Activated naive CD4-positive, alpha-beta T cell treated with anti-CD3 and anti-CD28 coated beads, Interleukin-2, amount 10 ng/mL, durations not matched to agents 7 days and 5 days (primary cell): ENCODE measurements at regions not wholly inside any gene's neighbourhood (a gene's known extent, or its start where the extent isn't known, plus 50 kb on each side); places are given as distances from the start of the nearest gene placed in this dataset.
"Not testable (repeated sequence)": the region's sequence is repeated elsewhere in the genome, so short reads cannot be mapped to it uniquely, and the experiment has no call there.

Experiments used
- CTCF ChIA-PET: fragments of 350-600 bp; sonication (Branson Sonifier 250); formaldehyde crosslinking; loops from one replicate; lab custom pipeline; 2021; ENCODE audit warnings: antibody characterized with exemption; lab: Charles Lee
- DNase-seq: peaks from one replicate; pipeline ENCODE4 v3.0.0-alpha.2; 2020
- H3K27ac Mint-ChIP-seq: one replicate; pipeline ENCODE4 v1.8.0; 2021; ENCODE audit warnings: mild to moderate bottlenecking, moderate library complexity, mixed read lengths
- H3K27me3 Mint-ChIP-seq: one replicate; pipeline ENCODE4 v1.8.0; 2021; ENCODE audit warnings: mild to moderate bottlenecking, mixed read lengths
- H3K36me3 Mint-ChIP-seq: one replicate; pipeline ENCODE4 v1.8.0; 2021; ENCODE audit warnings: mixed read lengths
- H3K4me1 Mint-ChIP-seq: one replicate; pipeline ENCODE4 v1.8.0; 2021; ENCODE audit warnings: mixed read lengths
- H3K4me3 Mint-ChIP-seq: one replicate; pipeline ENCODE4 v1.8.0; 2021; ENCODE audit warnings: mild to moderate bottlenecking, moderate library complexity, mixed read lengths
- H3K9me3 Mint-ChIP-seq: one replicate; pipeline ENCODE4 v1.8.0; 2021; ENCODE audit warnings: mixed read lengths

DNA sequence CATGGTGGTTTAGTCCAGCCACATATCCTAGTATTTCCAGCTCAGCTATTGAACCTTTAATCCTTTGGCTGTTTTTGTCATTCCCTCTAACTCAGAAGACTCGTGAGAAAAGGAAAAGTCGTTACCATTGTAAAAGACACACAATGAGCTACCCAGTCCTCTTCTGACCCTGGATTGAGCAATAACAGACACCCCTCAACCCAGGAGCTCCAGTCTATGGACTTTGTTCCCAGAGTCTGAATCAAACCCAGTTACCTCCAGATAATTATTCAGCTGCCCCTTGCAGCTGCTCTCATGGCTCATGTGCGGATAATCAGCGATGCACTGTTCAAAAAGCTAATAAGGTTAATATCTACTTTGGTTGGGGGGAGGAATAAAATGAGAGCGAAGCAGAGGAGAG, 402.4 kb downstream of the BTG1 start:
- CTCF ChIA-PET = no interaction called here
- no peaks in the 10 kb centered on the region for H3K9me3 Mint-ChIP-seq
- H3K4me3 Mint-ChIP-seq = no peak overlapping the region
- H3K27me3 Mint-ChIP-seq = no peaks in the 10 kb centered on the region
- no peak for DNase-seq
- H3K4me1 Mint-ChIP-seq = no peaks in the 10 kb centered on the region
- no peak overlapping the region for H3K27ac Mint-ChIP-seq
- no peaks in the 10 kb centered on the region for H3K36me3 Mint-ChIP-seq

DNA sequence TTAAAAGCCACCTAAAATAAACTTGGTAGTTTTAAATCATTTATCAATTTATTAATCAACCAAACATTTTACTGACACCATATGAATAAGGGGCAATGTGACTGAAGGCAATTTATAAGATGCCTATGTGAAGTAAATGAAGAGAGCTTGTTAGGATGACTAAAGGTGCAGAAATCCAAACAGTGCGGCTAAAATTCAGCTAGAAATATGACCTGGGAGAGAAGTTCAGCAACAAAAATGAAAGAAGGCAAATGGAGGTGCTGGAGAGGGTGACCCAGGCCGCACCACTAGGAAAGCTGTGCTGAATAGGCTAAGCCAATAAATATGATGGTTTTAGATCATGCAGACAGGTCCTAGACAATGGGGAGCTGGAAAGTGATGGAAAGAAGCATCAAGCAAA, 403.7 kb downstream of the BTG1 start:
- Mint-ChIP-seq H3K4me1 (no peaks in the 10 kb centered on the region), H3K27me3 (no peaks in the 10 kb centered on the region), H3K4me3 (no peak overlapping the region), H3K27ac (no peak overlapping the region), H3K9me3 (no peaks in the 10 kb centered on the region), H3K36me3 (no peaks in the 10 kb centered on the region)
- CTCF ChIA-PET = interaction anchor here (1.6 kb wide), 1 partner anchor 360 kb away, joined by 3 read pairs; no protein-coding TSS in a partner anchor
- DNase-seq = no peak

DNA sequence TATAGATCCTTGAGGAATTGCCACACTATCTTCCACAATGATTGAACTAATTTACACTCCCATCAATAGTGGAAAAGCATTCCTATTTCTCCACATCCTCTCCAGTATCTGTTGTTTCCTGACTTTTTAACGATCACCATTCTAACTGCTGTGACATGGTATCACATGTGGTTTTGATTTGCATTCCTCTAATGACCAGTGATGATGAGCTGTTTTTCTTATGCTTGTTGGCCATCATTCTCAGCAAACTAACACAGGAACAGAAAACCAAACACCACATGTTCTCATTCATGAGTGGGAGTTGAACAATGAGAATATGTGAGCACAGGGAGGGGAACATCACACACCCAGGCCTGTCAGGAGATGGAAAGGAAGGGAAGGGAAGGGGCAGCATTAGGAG, 411.8 kb downstream of the BTG1 start:
- H3K4me3 Mint-ChIP-seq, H3K9me3 Mint-ChIP-seq, H3K4me1 Mint-ChIP-seq, CTCF ChIA-PET, H3K27me3 Mint-ChIP-seq, DNase-seq, H3K27ac Mint-ChIP-seq, H3K36me3 Mint-ChIP-seq: not testable (repeated sequence)

DNA sequence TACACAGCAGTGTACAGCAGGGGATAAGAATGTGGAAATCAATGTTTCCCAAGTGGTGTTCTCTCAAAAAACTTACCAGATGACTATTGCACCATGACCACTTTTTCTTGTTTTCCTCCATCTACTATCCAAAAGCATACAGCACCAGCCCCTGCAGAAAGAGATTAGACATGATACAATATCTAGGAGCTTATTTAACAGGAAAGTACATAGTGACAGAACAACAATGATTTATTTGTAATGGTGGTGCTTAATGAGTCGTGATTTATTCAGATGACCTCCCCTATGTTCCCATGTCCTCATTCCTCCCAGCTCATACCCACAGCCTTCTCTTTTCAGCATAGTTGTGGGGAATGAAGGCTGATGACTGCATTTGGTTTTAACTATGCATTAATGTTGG, 413.6 kb downstream of the BTG1 start:
- H3K4me1 Mint-ChIP-seq = no peaks in the 10 kb centered on the region
- CTCF ChIA-PET = interaction anchor here (0.6 kb wide), 1 partner anchor 15 kb away, joined by 3 read pairs; no protein-coding TSS in a partner anchor

DNA sequence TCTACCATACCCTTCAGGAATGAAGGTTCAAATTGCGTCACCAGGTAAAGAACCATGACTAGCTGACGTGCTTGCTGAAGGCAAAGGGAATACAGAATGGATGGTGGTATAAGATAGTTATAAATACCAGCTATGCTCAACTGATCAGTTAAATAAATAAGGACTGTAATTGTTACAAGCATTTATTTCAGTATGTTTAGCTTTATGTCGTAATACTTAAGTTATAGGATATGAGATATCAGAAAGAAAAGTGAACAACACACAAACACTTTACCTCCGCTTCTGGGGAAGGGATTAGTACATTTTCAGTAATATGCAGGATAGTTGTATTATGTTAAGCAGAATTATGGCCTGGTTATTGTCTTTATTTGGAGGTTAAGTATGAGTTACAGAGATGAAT, 416.1 kb downstream of the BTG1 start:
- Mint-ChIP-seq H3K4me3 (no peak overlapping the region), H3K4me1 (no peaks in the 10 kb centered on the region)
- CTCF ChIA-PET = no interaction called here

More for the DNA sequence above, 413.6 kb downstream of the BTG1 start:
- Mint-ChIP-seq H3K27me3 (no peaks in the 10 kb centered on the region), H3K36me3 (no peaks in the 10 kb centered on the region), H3K9me3 (peaks cover 6% of the 10 kb centered on the region), H3K27ac (no peak overlapping the region), H3K4me3 (no peak overlapping the region)
- no peak for DNase-seq

DNA sequence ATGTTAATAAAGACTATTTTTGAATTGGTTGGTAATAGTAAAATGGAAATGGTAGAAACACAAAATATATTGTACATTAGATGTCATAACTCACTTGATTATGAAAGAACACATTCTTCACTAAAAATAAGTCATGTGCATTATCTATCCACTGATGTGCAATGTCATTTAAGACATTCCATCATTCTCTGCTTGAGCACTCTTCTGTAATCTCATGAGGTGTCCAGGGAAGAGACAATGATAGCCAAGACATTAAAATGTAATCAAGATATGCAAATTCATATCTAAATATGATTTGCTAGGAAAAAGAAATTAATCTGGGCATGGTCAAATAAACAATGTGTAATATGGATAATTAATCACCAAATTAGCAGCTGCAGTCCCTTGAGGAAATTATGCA, 422.5 kb downstream of the BTG1 start:
- Mint-ChIP-seq H3K9me3 (no peaks in the 10 kb centered on the region), H3K4me3 (no peak overlapping the region), H3K36me3 (no peaks in the 10 kb centered on the region), H3K27me3 (no peaks in the 10 kb centered on the region), H3K27ac (no peak overlapping the region), H3K4me1 (no peaks in the 10 kb centered on the region)
- no peak for DNase-seq
- CTCF ChIA-PET = no interaction called here

More for the DNA sequence above, 416.1 kb downstream of the BTG1 start:
- H3K27me3 Mint-ChIP-seq = no peaks in the 10 kb centered on the region
- H3K9me3 Mint-ChIP-seq = peaks cover 6% of the 10 kb centered on the region
- no peaks in the 10 kb centered on the region for H3K36me3 Mint-ChIP-seq
- no peak for DNase-seq
- H3K27ac Mint-ChIP-seq = no peak overlapping the region

DNA sequence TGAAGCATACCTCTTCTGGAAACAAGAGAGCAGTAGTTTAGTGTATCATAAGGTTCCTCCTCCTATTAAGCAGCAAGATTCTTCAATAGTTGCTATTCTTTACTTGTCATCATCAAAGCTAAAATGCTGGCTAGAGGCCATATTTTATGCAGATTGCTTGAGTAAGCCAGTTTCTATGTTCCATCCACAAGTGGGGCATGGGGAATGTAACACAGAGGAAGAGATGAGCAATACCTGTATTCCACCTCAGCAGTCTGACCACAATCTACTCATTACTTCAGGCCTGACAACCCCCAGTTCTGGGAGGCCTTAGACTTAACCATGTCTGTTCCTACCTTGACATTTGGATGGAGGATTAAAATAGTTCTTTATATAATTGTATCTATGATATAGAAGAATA, 423.6 kb downstream of the BTG1 start:
- Mint-ChIP-seq H3K4me3 (no peak overlapping the region), H3K36me3 (no peaks in the 10 kb centered on the region), H3K9me3 (no peaks in the 10 kb centered on the region), H3K27ac (no peak overlapping the region), H3K4me1 (no peaks in the 10 kb centered on the region), H3K27me3 (no peaks in the 10 kb centered on the region)
- no peak for DNase-seq
- CTCF ChIA-PET = no interaction called here

DNA sequence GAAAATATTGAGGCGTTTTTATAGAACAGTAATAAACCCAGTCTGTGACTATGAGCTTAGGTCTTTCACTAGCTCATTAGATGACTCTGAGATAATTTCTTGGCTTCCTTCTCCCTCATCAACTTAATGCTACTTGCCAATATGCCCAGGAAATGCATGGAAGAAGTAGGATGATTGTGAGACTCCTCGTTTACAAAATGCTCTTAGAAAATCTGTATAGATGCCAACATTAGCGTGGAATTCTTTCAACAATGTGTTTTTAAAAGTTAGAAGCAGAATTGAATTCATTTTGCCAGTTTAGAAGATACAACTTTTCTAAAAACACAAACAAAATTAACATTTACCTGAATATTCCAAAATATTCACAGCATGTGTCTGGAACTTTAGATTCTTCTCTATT, 424.6 kb downstream of the BTG1 start:
- CTCF ChIA-PET = no interaction called here

DNA sequence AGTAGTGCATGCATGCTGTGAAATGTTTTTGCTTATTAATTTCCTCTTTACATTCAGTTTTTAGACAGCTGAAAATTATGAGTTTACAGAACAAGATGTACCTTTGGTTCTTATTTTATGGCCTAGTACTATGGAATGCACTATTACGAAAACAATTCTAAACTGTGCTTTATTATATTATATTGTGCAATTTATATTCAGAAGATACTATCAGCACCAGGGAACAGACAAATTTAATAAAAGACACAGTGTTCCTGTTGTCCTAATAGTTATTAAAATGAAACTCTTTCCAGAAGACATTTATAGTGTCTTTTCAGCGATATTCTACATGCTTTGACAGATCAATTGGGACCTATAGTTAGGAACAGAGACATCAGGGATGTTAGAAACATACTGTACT, 427.3 kb downstream of the BTG1 start:
- CTCF ChIA-PET = no interaction called here
- Mint-ChIP-seq H3K9me3 (no peaks in the 10 kb centered on the region), H3K4me1 (no peaks in the 10 kb centered on the region), H3K36me3 (no peaks in the 10 kb centered on the region), H3K27me3 (no peaks in the 10 kb centered on the region), H3K4me3 (no peak overlapping the region), H3K27ac (no peak overlapping the region)
- DNase-seq = no peak

More for the DNA sequence above, 424.6 kb downstream of the BTG1 start:
- no peaks in the 10 kb centered on the region for H3K36me3 Mint-ChIP-seq
- no peaks in the 10 kb centered on the region for H3K27me3 Mint-ChIP-seq
- H3K9me3 Mint-ChIP-seq = no peaks in the 10 kb centered on the region
- H3K4me3 Mint-ChIP-seq = no peak overlapping the region
- H3K4me1 Mint-ChIP-seq = no peaks in the 10 kb centered on the region
- DNase-seq = no peak
- no peak overlapping the region for H3K27ac Mint-ChIP-seq

DNA sequence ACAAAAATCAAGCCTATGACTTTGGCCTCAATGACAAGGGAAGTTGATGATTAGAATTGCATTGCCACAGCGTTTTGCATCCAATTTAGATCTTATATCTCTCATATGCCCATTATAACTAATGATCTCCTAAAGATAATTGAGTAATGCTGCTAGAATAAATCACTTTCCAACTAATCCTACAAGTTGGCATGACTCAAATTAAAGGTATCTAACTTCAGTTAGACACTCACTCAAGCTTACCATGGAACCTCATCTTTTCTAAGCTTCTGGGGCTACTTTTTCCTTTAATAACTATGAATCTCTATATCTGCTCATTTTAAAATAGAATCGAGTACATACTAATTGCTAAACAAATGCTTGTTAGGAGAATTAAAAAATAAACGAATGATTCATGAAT, 427.8 kb downstream of the BTG1 start:
- no peak for DNase-seq
- Mint-ChIP-seq H3K36me3 (no peaks in the 10 kb centered on the region), H3K4me3 (no peak overlapping the region), H3K27me3 (no peaks in the 10 kb centered on the region), H3K9me3 (peaks cover 2% of the 10 kb centered on the region), H3K27ac (no peak overlapping the region), H3K4me1 (no peaks in the 10 kb centered on the region)
- CTCF ChIA-PET = no interaction called here

DNA sequence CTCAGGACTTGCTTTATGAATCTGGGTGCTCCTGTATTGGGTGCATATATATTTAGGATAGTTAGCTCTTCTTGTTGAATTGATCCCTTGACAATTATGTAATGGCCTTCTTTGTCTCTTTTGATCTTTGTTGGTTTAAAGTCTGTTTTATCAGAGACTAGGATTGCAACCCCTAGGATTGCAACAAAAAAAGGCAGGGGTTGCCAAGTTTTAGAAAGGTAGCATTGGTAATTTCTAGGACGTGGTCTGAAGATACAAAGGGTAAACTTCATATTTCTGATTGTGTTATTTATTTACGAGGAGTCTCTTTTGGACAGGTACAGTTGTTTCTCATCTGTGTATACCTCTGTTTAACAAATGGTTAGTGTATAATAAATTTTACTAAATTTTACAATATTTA, 433.7 kb downstream of the BTG1 start:
- H3K27ac Mint-ChIP-seq, H3K4me3 Mint-ChIP-seq, H3K36me3 Mint-ChIP-seq, H3K4me1 Mint-ChIP-seq, DNase-seq, H3K9me3 Mint-ChIP-seq, CTCF ChIA-PET, H3K27me3 Mint-ChIP-seq: not testable (repeated sequence)

DNA sequence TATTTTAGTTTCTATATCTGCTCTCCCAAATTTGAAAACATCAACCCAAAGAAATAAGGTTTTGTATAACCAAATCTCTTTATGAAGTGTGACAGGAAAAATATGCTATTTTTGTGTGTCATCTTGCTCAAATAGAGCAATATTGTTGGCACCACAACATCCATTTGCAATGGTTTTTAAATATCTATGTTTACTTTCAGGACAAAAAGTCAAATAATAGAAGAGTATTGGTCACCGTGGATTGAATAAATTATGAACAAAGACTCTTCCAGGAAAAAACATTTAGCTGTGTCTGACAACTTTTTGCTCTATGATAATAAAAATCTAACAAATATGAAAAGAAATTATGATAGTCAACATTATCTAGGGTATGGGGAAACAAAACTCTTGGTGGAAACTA, 439.2 kb downstream of the BTG1 start:
- no peak overlapping the region for H3K4me3 Mint-ChIP-seq
- H3K27ac Mint-ChIP-seq = no peak overlapping the region
- no peak for DNase-seq
- no peaks in the 10 kb centered on the region for H3K9me3 Mint-ChIP-seq
- no peaks in the 10 kb centered on the region for H3K27me3 Mint-ChIP-seq
- H3K4me1 Mint-ChIP-seq = no peaks in the 10 kb centered on the region
- CTCF ChIA-PET = no interaction called here
- no peaks in the 10 kb centered on the region for H3K36me3 Mint-ChIP-seq

DNA sequence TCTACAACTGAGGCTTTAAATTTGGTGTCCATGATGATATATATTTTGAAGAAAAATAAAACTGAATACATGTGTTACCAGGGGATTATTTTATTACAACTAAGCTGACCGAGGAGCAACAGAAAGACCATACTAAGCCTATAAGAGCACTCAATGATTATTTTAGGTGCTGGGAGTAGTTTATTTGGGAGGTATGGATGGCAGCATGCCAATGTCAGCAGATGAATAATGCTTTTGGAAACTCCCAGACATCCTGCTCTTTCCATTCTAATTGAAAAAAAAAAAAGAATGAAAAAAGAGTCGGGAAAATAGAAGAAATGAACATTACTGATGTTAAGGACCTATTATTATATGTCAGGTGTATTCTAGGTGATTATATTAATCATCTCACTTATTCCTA, 441.2 kb downstream of the BTG1 start:
- no peak for DNase-seq
- CTCF ChIA-PET = no interaction called here
- no peaks in the 10 kb centered on the region for H3K27me3 Mint-ChIP-seq
- no peaks in the 10 kb centered on the region for H3K4me1 Mint-ChIP-seq
- no peaks in the 10 kb centered on the region for H3K9me3 Mint-ChIP-seq
- no peak overlapping the region for H3K27ac Mint-ChIP-seq
- H3K36me3 Mint-ChIP-seq = no peaks in the 10 kb centered on the region
- H3K4me3 Mint-ChIP-seq = no peak overlapping the region

DNA sequence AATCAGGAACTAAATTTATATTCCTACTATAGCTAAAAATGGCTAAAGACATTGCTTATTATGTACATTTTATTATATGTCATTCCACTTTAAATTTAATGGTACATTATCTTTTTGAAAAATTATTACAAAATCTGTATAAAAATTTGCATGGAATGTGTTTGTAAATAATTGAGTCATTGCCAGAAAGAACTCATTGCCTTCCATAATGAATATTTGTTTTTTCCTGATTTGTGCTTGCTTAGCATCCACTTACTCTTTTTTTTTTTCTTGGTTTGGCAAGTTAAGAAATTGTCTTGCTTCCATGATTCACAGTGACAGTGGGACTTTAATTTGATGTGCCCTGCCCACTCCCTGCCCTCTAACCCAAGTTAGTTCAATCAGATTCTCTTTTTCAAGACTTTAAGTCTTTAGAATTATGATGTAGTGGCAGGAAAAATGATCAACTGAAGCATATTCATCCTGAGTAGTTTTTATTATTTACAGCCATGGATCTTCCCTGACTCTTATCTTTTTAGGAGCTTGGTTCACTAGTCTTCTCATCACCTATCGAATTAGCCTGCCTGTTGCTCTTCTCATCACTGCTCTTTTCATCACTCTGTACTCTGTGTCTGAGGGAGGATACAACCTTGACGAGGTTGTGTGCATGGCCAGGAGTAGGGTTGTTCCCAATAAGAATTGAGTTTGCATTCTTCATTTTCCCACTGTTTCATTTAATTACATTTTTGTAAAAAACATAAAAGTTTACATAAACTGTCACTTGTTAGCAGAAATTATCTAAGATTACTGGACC, 442.0 kb downstream of the BTG1 start:
- Mint-ChIP-seq H3K27ac (no peak overlapping the region), H3K4me3 (no peak overlapping the region), H3K9me3 (peaks cover 2% of the 10 kb centered on the region), H3K4me1 (no peaks in the 10 kb centered on the region), H3K27me3 (no peaks in the 10 kb centered on the region), H3K36me3 (no peaks in the 10 kb centered on the region)
- CTCF ChIA-PET = no interaction called here
- DNase-seq = no peak

DNA sequence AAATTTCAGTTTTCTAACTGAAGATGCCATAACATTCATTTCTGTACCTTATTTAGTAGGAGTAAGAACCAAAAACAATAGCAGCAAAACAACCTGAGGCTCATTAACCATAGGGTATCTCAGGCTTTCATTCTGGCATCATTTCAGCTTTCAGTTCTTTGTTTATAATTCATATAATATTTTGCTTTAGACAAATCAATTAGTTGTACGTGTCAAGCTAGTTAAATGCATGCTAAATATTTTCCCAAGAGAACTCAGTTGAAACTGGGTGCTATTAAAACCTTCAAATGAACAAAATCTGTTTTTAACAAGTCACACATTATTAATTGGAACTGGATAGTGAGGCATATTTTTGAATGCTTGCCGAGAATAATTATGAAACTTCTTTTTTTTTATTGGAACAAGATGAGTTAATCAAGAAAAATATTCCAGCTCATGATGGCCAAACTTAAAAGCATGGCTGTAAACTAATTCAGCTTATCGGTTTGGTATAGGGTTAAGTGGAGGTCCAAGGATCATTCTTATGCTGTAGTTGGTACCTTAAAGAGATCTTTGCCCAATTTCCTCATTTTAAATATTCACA, 442.7 kb downstream of the BTG1 start:
- H3K36me3 Mint-ChIP-seq = no peaks in the 10 kb centered on the region
- peaks cover 3% of the 10 kb centered on the region for H3K9me3 Mint-ChIP-seq
- CTCF ChIA-PET = no interaction called here
- H3K4me3 Mint-ChIP-seq = no peak overlapping the region
- no peaks in the 10 kb centered on the region for H3K4me1 Mint-ChIP-seq
- no peak for DNase-seq
- no peaks in the 10 kb centered on the region for H3K27me3 Mint-ChIP-seq
- H3K27ac Mint-ChIP-seq = no peak overlapping the region
